ENCODE measurements at regions not wholly inside any gene's neighbourhood (a gene's known extent, or its start where the extent isn't known, plus 50 kb on each side); places are given as distances from the start of the nearest gene placed in this dataset.

DNA sequence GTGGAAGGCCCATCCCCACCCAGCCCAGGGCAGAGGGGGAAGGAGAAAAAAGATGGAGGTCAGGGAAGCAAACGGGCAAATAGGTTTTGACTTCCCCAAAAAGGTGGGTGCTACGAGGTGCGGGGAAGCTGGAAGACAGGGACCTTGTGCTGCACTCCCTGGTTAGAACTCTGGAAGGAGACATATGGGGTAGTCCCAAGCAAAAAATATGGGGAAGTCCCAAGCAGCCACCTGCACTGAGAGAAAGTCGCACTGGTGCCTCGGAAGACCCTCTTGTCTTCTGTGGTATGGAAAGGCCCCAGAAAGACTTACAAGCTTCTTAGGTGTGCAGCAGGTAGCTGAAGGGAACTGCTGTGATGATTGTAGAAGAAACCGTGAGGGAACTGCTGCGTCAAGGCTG lies 93.8 kb upstream of the CEP85L start:
- H3K9ac ChIP-seq (ENCODE audit: low read length): no peak overlapping the region
- H3F3A ChIP-seq (ENCODE audit: insufficient read depth, low read length): no peaks in the 10 kb centered on the region
- no peak overlapping the region for H3K4me3 ChIP-seq (ENCODE audit: low read depth, low read length, poor library complexity, severe bottlenecking)
- no peaks in the 10 kb centered on the region for H3K9me3 ChIP-seq (ENCODE audit: low read length)
- no peaks in the 10 kb centered on the region for H4K20me1 ChIP-seq (ENCODE audit: insufficient read depth, low read length)
- H3K27me3 ChIP-seq (ENCODE audit: insufficient read depth, low read length): no peaks in the 10 kb centered on the region
- no peaks in the 10 kb centered on the region for H3K79me2 ChIP-seq (ENCODE audit: insufficient read depth, low read length)
- no peak overlapping the region for H3K4me2 ChIP-seq (ENCODE audit: low read length)
- H3K9me2 ChIP-seq (ENCODE audit: low read depth, low read length): no peaks in the 10 kb centered on the region
- H3K27ac ChIP-seq (ENCODE audit: low read depth, low read length, poor library complexity, severe bottlenecking): no peak overlapping the region
- TF ChIP-seq, protein P1, sequence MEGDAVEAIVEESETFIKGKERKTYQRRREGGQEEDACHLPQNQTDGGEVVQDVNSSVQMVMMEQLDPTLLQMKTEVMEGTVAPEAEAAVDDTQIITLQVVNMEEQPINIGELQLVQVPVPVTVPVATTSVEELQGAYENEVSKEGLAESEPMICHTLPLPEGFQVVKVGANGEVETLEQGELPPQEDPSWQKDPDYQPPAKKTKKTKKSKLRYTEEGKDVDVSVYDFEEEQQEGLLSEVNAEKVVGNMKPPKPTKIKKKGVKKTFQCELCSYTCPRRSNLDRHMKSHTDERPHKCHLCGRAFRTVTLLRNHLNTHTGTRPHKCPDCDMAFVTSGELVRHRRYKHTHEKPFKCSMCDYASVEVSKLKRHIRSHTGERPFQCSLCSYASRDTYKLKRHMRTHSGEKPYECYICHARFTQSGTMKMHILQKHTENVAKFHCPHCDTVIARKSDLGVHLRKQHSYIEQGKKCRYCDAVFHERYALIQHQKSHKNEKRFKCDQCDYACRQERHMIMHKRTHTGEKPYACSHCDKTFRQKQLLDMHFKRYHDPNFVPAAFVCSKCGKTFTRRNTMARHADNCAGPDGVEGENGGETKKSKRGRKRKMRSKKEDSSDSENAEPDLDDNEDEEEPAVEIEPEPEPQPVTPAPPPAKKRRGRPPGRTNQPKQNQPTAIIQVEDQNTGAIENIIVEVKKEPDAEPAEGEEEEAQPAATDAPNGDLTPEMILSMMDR (IDR thresholded peaks at IDR 0.05; ENCODE audit: low read length): no peak
- no peak for TF ChIP-seq EZH2 (IDR thresholded peaks at IDR 0.05; ENCODE audit: borderline replicate concordance, low read length)
- no peak overlapping the region for H2AFZ ChIP-seq (ENCODE audit: low read length)
- H3K36me3 ChIP-seq (ENCODE audit: insufficient read depth, low read length): no peaks in the 10 kb centered on the region
- H3K4me1 ChIP-seq (ENCODE audit: insufficient read depth, low read length, severe bottlenecking): no peaks in the 10 kb centered on the region

- Histone ChIP-seq H3K4me3 (ENCODE audit: low read depth, low read length, poor library complexity, severe bottlenecking) (no peak overlapping the region), H3K9me3 (ENCODE audit: low read length) (no peaks in the 10 kb centered on the region), H3K9me2 (ENCODE audit: low read depth, low read length) (no peaks in the 10 kb centered on the region), H3K4me2 (ENCODE audit: low read length) (no peak overlapping the region), H4K20me1 (ENCODE audit: insufficient read depth, low read length) (no peaks in the 10 kb centered on the region), H3F3A (ENCODE audit: insufficient read depth, low read length) (no peaks in the 10 kb centered on the region), H3K9ac (ENCODE audit: low read length) (no peak overlapping the region), H3K4me1 (ENCODE audit: insufficient read depth, low read length, severe bottlenecking) (no peaks in the 10 kb centered on the region), H3K36me3 (ENCODE audit: insufficient read depth, low read length) (no peaks in the 10 kb centered on the region), H3K27me3 (ENCODE audit: insufficient read depth, low read length) (no peaks in the 10 kb centered on the region), H2AFZ (ENCODE audit: low read length) (no peak overlapping the region), H3K27ac (ENCODE audit: low read depth, low read length, poor library complexity, severe bottlenecking) (no peak overlapping the region), H3K79me2 (ENCODE audit: insufficient read depth, low read length) (no peaks in the 10 kb centered on the region)
- TF ChIP-seq, protein P1 (IDR thresholded peaks at IDR 0.05; ENCODE audit: low read length): no peak
- TF ChIP-seq EZH2 (IDR thresholded peaks at IDR 0.05; ENCODE audit: borderline replicate concordance, low read length): no peak
These were observed 93.0 kb upstream of the CEP85L start for GRCh38 chr6:118744261-118744941.

DNA sequence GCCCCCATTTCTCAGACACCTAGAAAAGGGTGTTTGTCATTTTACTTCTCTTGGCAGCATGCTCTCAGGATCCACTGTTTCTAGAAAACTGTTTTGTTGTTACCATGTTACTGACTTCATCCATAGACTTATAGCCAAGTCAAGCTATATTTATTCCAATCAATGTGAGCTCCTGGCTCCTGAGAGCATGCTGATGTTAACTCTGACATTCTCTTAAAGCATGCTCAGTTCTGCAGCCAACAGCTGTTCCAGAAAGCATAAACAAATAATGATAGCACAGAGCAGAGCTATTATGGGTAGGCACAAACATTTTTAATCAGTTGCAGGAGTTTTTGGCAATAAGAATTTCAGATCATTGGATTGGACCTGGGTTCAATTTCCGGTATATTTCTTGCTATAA lies 92.4 kb upstream of the CEP85L start:
- Histone ChIP-seq H4K20me1 (ENCODE audit: insufficient read depth, low read length) (no peaks in the 10 kb centered on the region), H3K9ac (ENCODE audit: low read length) (no peak overlapping the region), H3K36me3 (ENCODE audit: insufficient read depth, low read length) (no peaks in the 10 kb centered on the region), H3K79me2 (ENCODE audit: insufficient read depth, low read length) (no peaks in the 10 kb centered on the region), H3K27ac (ENCODE audit: low read depth, low read length, poor library complexity, severe bottlenecking) (no peak overlapping the region), H2AFZ (ENCODE audit: low read length) (no peak overlapping the region), H3K9me3 (ENCODE audit: low read length) (no peaks in the 10 kb centered on the region), H3K4me1 (ENCODE audit: insufficient read depth, low read length, severe bottlenecking) (no peaks in the 10 kb centered on the region), H3K4me2 (ENCODE audit: low read length) (no peak overlapping the region), H3F3A (ENCODE audit: insufficient read depth, low read length) (no peaks in the 10 kb centered on the region), H3K4me3 (ENCODE audit: low read depth, low read length, poor library complexity, severe bottlenecking) (no peak overlapping the region), H3K27me3 (ENCODE audit: insufficient read depth, low read length) (no peaks in the 10 kb centered on the region), H3K9me2 (ENCODE audit: low read depth, low read length) (no peaks in the 10 kb centered on the region)
- TF ChIP-seq EZH2 (IDR thresholded peaks at IDR 0.05; ENCODE audit: borderline replicate concordance, low read length): no peak
- TF ChIP-seq, protein P1 (IDR thresholded peaks at IDR 0.05; ENCODE audit: low read length): no peak

Data from OCI-LY1 (cell line).